ENCODE measurements at regions not wholly inside any gene's neighbourhood (a gene's known extent, or its start where the extent isn't known, plus 50 kb on each side); places are given as distances from the start of the nearest gene placed in this dataset.
"Not testable (repeated sequence)": the region's sequence is repeated elsewhere in the genome, so short reads cannot be mapped to it uniquely, and the experiment has no call there.

- Histone ChIP-seq H3K4me3 (ENCODE audit: low read depth, low read length) (no peak overlapping the region), H3K36me3 (ENCODE audit: control insufficient read depth, insufficient read depth, low read length) (no peaks in the 10 kb centered on the region), H3K27me3 (ENCODE audit: control insufficient read depth, insufficient read depth, low read length) (no peaks in the 10 kb centered on the region)
- peak; percentile 28 for FAIRE-seq
- no peak for DNase-seq (ENCODE audit: low read depth)
- TF ChIP-seq CTCF (IDR thresholded peaks at IDR 0.05; ENCODE audit: insufficient read depth, low read length, severe bottlenecking), result no peak
These were observed 359.1 kb upstream of the C11orf87 start for GRCh38 chr11:109062871-109063270.

GRCh38 chr11:109064618-109065311, 357.2 kb upstream of the C11orf87 start:
- not testable (repeated sequence) for H3K4me3 ChIP-seq (ENCODE audit: low read depth, low read length); H3K27me3 ChIP-seq (ENCODE audit: control insufficient read depth, insufficient read depth, low read length); H3K36me3 ChIP-seq (ENCODE audit: control insufficient read depth, insufficient read depth, low read length); DNase-seq (ENCODE audit: low read depth); FAIRE-seq

GRCh38 chr11:109071262-109071661, 350.7 kb upstream of the C11orf87 start:
- FAIRE-seq, result no peak
- H3K27me3 ChIP-seq (ENCODE audit: control insufficient read depth, insufficient read depth, low read length), result no peaks in the 10 kb centered on the region
- no peak for TF ChIP-seq CTCF (IDR thresholded peaks at IDR 0.05; ENCODE audit: insufficient read depth, low read length, severe bottlenecking)
- H3K36me3 ChIP-seq (ENCODE audit: control insufficient read depth, insufficient read depth, low read length), result no peaks in the 10 kb centered on the region
- no peak overlapping the region for H3K4me3 ChIP-seq (ENCODE audit: low read depth, low read length)
- no peak for DNase-seq (ENCODE audit: low read depth)

GRCh38 chr11:109071712-109072524, 350.1 kb upstream of the C11orf87 start:
- Histone ChIP-seq H3K4me3 (ENCODE audit: low read depth, low read length) (no peak overlapping the region), H3K27me3 (ENCODE audit: control insufficient read depth, insufficient read depth, low read length) (no peaks in the 10 kb centered on the region), H3K36me3 (ENCODE audit: control insufficient read depth, insufficient read depth, low read length) (no peaks in the 10 kb centered on the region)
- no peak for TF ChIP-seq CTCF (IDR thresholded peaks at IDR 0.05; ENCODE audit: insufficient read depth, low read length, severe bottlenecking)
- peak; percentile 17 for DNase-seq (ENCODE audit: low read depth)
- no peak for FAIRE-seq

GRCh38 chr11:109073032-109073822, 348.8 kb upstream of the C11orf87 start:
- no peak for TF ChIP-seq CTCF (IDR thresholded peaks at IDR 0.05; ENCODE audit: insufficient read depth, low read length, severe bottlenecking)
- no peaks in the 10 kb centered on the region for H3K27me3 ChIP-seq (ENCODE audit: control insufficient read depth, insufficient read depth, low read length)
- H3K36me3 ChIP-seq (ENCODE audit: control insufficient read depth, insufficient read depth, low read length), result no peaks in the 10 kb centered on the region
- FAIRE-seq (no peak), DNase-seq (ENCODE audit: low read depth) (no peak)
- H3K4me3 ChIP-seq (ENCODE audit: low read depth, low read length), result no peak overlapping the region

GRCh38 chr11:109075976-109076375, 346.0 kb upstream of the C11orf87 start:
- no peak overlapping the region for H3K4me3 ChIP-seq (ENCODE audit: low read depth, low read length)
- no peak for FAIRE-seq
- no peaks in the 10 kb centered on the region for H3K36me3 ChIP-seq (ENCODE audit: control insufficient read depth, insufficient read depth, low read length)
- TF ChIP-seq CTCF (IDR thresholded peaks at IDR 0.05; ENCODE audit: insufficient read depth, low read length, severe bottlenecking), result no peak
- no peak for DNase-seq (ENCODE audit: low read depth)
- no peaks in the 10 kb centered on the region for H3K27me3 ChIP-seq (ENCODE audit: control insufficient read depth, insufficient read depth, low read length)
